D341Med (cell line): ENCODE measurements at regions not wholly inside any gene's neighbourhood (a gene's known extent, or its start where the extent isn't known, plus 50 kb on each side); places are given as distances from the start of the nearest gene placed in this dataset.

ENCODE experiments used
- DNase-seq: peaks from one replicate; pipeline ENCODE4 v3.0.0; 2012; ENCODE audit warnings: low spot score

DNA sequence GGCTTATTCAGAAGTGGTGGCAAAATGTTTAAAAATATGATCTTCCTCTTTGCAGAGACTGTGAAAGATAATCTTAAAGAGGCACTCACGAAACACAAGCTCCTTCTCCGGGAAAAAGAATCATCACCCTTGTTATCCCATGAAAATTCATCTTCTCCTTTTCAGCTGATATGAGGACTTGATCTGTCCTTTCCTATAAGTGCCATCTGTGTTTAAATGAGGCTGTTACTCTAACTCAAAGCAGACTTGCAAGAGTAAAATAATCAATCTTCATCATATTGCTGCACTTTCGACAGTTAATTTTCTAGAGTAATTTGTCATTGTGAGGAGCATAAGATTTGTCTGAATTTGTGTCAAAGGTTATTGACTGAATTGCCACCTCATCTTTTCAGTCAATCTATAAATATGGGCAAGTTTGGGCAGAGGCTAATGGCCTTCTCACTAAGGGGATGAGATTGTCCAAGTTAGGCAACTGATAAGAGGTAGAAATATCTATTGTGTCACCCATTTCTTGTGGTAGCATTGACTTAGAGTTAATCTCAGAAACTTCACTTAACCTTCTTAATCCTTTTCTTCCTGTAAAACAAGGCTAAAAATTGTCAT lies 452.9 kb downstream of the GRXCR1 start:
- no peak for DNase-seq

DNA sequence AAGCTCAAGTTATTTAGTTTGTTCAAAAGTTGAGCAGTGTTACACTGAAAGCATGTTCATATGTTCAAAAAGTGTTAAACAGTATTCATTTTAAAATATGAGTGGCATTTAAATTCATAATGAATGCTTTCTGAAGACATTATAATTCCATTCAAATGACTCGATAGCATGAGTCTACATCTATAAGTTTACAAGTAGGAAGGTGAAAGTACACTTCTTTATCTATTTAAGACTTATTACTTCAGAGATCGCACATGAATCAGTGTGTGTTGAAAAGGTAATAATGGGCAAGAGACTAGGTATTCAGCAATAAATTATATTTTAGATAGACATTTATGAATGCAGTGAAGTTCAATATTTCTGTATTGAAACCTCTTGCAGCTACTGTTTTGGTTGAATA lies 456.1 kb downstream of the GRXCR1 start:
- DNase-seq, result no peak

DNA sequence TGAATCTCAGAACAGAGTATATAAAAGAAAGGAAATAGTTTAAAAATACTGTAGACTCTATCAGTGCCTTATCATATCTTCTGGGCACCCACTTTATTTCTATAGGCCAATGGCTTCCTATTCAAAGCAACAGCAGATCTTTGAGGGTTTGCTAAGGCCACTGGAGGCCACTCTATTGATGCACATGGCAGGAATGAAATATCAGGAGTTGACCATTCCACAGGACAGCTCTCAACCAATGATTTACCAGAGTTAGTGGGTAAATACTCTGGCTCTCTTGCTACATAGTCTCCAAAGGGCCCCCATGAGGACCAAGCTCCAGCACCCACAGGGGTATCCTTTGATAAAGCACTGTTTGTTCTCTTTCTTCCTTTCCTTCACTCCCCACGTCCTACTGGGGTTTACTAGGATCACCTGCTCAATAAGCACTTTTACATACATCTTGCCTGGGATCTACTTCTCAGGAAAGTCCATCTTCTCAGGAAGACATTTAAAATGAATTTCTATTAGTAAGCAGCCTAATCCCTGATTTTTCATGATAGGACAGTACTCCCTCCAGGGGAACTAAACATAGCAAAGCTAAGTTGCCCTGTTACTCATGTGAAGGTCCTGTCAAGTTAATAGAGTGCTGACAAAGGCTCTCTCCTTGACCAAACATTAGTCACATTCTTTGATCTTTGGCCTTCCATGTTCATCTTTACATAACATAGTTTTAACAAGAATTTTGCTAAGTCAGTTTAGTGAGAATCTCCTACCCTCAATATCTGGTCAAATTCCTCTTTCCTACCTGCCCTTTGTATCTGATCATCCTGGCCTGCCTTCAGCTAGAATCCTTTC lies 459.7 kb downstream of the GRXCR1 start:
- DNase-seq, result no peak

DNA sequence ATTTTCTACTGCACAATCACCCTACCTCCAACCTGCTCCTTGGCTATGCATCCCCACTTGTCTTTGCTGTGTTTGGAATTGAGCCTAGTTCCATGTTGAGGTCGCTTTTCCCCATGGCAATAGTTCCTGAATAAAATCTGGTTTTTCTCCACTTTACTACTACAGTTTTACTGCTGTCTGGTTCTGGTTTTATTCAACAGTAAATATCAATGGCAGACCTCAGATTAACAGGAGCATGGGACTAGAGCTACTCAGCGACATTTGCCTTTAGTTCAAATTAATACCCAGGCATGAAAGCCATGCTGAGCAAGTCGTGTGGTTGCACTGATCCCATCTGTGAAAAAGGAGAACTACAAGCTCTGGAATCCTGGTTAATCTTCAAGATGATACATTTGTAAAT lies 460.3 kb downstream of the GRXCR1 start:
- DNase-seq, result no peak

DNA sequence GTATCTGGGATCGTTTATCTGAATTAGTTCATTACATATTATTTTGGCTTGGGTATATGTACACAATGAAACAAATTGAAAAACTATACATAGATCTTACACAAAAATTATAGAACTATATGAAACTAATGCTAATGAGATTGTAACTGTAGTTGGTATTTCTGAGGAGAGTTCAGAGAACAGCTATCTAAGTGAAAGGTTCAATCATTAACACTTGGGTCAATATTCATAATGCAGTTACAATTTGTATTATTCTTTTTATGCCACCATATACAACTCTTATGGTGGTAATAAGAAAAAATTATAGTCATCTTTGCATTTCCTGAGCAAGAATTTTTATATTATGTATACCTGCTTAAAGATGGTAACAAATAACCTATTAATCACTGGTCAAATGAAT lies 461.0 kb downstream of the GRXCR1 start:
- no peak for DNase-seq

DNA sequence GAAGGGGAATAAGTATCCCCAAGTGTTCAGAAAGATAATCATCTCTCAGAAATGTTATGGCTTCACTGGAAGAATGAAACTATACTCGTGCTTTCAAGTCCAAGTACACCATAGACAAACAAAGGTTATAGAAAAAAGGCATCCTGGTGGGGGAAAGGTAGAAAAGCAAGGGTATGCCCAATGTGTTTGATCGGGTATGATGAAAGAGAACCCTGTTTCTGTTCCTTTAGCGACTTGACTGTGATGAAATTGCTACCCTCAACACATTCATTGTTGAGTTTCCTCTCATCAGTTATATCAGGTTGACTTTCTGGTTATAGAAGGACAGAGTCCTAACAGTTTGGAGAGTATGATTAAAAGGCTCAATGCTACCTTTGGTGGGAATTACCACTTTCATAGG lies 464.3 kb downstream of the GRXCR1 start:
- DNase-seq, result no peak

DNA sequence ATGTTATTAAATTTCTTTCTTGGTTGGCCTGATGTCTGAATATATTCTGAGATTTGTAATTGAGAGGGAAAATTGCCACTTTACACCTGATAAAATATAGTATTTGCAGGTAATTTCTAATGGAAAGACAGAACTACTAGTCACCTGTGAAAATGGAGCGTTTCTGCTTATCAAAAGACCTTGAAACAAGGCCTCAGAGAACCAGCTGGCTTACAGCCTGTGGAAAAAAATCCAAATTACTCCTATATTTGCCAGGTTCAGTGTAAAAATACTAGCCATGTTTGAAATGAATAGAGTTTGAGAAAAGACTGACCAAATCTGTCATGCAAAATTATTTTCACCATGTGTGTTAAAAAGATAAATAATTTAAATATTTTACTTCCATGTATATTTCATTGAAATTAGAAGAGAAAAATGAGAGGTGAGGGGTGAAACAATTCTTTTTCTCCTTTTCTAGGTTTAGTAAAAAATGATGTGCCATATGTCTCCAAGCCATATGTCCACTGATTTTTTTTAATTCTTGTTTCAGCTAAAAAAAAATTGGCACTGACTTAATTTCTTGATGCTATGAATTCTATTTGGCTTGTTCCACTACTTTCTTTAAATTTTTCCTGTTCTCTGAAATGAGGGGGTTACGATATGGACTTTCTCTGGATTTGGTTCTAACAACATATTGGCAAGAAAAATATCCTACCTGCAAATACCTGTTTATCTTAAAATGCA lies 464.9 kb downstream of the GRXCR1 start:
- DNase-seq, result no peak

DNA sequence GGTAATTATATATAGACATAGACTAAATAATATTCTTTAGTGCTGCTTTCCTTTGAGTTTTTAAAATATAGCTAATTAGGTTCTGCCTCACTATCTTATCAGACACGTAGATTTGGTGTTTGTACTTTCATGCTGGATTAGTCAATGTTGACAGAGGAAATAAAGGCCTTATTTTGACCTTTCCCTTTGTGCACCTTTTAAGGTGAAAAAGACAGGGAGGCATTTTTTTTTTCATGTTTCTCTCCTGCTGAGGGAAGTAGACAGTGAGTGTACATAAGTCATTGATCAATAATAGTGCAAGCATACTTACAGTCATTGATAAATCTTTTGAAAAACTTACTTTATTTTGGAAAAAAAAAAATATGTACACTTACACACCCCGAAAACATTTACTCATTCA lies 467.8 kb downstream of the GRXCR1 start:
- no peak for DNase-seq

DNA sequence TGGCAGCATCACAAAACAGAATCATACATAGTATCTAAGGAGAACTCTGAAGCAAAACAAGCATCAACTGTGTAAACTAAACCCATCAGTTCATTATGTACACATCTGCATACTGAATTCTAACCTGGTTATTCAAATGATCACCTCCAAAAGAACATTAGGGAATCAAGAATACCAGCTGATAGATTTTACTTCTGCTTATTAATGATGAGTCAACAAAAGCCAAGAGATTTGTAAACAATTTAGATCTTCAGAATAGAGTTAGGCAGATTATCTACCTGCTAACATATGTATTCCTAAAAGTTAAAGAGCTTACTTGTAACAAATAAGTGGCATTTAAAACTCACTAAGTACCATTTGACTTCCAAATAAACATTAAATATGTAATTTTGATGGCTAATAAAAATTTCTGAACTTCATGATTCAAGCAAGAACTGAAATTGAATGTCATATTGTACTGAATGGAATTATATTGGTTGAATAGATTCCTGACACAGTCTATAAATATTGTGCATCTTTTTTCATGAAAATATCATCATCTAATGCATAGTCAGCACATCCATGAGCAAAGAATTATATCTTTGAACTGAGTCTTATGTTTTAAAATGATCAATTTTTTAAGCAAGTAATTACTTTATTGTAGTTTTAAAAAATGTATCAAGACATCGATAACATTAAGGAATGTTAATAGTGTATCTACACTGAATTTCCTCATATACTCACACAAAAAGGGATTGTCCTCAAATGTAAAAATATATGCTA lies 470.5 kb downstream of the GRXCR1 start:
- no peak for DNase-seq

DNA sequence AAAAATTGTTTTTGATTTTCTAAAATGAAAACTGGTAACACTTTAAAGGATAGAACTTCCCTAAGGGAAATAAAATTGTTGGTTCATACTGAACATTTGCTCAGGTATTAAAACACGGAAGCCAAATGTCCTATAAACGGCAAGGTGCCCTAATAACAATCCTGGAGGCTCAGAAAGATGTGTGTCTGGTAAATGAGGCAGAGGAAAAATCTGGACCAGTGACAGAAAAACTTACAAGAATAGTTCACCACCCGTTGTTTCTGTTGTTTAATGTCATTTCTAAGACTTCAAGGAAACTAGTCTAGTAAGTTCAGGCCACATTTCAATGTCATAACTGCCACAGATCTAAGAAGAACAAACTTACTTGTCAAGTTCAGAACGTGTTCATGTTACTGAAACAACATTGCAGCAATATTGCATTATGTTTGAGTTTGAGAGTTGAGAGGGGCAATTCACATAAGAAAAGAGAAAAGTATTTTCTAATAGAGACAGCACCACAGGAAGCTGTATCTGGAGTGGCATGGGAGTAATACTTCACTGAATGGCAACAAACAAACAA lies 476.6 kb downstream of the GRXCR1 start:
- no peak for DNase-seq

DNA sequence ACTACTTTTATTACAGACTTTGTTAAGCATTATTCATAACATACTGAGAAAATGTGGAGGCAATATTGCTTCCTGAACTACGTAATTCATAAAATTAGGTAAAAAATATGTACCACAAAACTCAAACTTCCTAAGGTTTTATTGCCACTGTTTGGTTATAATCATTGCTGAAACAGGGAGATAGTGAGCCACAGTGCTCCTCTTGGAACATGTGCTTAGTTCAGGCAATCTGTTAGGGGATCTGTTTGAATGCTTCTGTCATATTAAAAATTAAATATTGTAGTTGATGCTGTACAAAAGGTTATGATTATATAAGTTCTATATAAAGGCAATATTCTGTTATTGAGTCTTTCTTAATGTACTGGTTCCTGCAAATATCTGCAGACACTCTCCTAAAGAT lies 480.7 kb downstream of the GRXCR1 start:
- DNase-seq, result no peak

DNA sequence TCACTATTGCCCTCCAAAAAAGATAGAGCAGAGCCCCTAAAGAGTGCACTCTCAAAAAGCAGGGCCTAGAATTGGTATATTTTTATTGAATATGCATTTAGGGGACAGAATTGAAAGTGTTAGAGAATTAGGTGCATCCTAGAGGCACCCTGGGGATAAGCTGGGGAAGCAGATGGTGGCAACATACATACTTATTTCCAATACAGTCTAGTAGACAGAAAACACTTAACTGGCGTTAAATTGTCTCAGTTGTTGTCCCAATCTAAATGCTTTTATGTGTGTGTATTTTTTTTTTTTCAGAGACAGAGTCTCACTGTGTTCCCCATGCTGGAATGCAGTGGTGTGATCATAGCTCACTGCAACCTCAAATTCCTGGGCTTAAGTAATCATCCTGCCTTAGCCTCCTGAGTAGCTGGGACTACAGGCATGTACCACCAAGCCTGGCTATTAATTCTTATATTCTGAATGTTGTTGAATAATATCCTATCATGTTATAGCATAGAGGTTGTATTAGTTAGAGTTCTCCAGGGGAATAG lies 481.8 kb downstream of the GRXCR1 start:
- DNase-seq, result peak; percentile 26

DNA sequence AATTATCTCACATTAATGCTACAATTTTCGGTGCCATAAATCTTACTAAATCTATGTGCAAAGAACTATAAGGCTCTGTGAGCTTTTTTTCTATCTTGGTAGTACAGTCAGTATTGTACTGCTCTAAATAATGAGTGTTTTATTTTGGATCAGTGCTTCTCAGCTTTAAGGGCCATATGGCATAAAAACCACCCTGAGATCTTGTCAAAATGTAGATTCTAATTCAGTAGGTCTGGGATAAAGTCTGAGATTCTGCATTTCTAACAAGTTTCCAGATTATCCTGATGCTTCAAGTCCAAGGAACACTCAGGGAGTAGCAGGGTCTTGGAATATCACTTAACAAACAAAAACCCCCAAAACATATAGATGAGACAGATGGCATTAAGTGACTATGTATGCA lies 486.5 kb downstream of the GRXCR1 start:
- DNase-seq, result no peak

DNA sequence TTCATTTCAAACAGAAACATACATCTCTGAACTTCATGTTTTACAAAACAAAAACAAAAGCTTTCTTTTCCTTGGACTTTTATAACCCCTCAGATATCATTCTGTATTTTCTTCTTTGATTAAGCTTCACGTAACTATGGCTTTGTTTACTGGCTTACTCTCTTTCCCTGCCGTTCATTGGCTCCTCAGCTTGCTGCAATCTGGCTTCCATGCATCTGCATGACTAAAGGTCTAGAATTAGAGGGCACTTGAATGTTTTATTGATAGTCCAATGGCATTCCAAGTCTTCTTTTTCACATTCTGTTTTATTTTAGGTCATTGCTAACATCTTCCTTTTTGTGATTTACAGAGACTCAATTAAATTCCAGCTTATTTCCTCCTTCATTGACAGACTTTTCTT lies 487.6 kb downstream of the GRXCR1 start:
- no peak for DNase-seq

DNA sequence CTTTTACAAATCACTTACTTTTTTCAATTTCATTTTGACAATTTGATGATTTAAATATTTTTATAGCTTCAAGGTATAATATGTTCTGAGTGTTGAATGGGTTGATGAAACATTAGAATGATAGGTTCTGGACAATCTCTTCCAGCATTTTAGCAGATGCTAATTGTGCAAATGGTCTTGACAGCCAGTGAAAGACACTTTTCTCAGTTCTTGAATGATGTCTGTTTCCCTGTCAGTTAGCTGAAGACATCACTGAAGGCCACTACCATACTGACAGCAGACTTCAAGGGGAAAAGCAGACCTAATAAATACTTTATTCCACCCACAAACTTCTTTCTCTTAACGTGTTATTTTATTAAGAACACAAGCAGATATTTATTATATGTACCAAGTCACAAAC lies 498.6 kb downstream of the GRXCR1 start:
- DNase-seq, result no peak

DNA sequence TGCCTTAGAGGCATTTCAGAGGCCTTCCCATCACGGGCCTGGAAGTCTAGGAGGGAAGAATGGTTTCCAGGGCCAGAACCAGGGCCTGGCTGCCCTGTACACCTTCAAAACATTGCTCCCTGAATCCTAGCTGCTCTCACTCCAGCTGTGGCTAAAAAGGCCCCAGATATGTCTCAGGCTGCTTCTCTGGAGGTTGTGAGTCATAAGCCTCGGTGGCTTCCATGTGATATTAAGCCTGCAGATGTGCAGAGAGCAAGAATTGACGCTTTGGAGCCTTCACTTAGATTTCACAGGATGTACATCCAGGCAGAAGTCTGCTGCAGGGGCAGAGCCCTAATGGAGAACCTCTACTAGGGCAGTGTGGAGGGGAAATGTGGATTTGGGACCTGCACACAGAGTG lies 502.5 kb downstream of the GRXCR1 start:
- DNase-seq, result no peak

DNA sequence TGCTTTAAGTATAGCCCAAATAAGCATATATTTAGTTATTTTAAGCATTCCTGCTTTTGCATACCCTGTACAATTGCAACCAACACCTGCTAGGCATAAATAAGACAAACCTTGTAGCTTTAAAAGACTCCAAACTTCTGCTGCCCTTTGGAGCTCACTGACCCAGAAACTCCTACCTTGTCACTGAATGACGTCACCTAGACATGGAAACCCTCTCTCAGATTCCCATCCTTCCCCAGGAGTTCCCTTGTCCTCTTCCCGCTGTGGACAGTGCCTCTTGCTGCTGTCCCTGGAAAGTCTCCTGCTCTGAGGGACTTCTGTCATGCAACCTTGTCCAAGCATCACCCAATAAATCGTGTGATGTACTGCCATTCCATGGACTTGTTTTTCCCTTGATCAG lies 507.2 kb downstream of the GRXCR1 start:
- no peak for DNase-seq

DNA sequence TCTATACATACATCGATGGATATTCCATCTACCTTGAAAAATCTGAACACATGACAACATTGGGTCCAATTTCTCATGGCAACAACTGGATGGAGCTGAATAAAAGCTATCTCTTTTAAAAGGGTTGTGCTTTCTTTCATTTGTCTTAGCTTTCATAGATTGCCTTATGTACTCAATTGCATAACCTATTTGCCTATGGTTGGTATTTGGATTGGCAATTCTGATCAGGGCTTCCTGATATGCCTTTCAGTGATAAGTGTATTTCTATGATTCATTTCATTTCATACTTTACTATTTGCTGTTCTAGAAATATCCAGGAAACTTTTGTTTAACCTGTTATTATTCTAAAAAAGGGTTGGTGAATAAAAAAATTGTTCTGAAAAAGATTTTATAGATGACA lies 509.9 kb downstream of the GRXCR1 start:
- no peak for DNase-seq

DNA sequence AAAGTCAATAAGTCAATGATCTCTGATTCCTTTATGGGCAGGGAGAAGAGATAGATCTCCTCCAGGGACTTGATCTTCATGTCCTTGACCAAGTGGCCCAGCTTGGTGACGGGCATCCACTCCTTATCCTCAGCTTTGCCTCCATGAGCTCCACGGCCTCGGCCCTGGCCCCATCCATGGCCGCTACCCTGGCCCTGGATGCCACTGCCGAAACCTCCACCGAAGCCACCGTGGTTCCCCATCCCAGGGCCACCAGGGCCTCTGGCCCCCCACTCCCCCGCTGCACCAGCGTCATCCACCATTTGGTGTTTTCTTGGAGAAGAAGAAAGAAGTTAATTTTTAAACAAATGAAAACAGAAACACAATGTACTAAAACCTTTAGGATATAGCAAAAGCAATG lies 518.1 kb downstream of the GRXCR1 start:
- DNase-seq, result no peak

DNA sequence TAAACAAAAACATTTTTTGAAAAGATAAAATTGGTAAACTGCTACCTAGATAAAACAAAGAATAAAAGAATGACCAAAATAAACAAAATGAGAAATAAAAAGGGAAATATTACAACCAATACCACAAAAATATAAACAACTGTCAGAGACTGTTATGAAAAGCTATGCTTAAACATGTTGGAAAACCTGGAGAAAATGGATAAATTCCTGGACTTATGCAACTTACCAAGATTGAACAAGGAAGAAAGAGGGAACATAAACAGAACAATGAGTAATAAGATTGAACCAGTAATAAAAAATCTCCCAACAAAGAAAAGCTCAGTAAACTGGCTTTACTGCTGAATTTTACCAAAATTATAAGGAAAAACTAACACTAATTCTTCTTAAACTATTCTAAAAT lies 518.7 kb downstream of the GRXCR1 start:
- no peak for DNase-seq

DNA sequence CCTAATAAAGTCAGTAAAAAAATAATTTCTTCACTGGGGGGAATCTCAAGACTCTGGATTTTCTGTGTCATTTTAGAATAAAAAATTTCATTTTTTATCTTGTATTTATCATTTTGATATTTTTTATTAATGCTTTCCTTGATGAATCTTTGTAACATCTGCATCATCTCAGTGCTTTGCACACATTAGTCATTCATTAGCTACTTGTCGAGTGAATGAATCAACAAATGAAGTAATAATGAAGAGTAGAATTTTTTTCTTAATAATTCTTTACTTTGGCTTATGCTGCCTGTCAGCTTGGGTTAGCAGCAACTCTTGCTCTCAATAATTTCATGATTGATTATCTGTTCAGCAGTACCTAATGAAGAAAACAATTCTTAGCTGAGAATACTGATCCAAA lies 530.8 kb downstream of the GRXCR1 start:
- DNase-seq, result no peak

DNA sequence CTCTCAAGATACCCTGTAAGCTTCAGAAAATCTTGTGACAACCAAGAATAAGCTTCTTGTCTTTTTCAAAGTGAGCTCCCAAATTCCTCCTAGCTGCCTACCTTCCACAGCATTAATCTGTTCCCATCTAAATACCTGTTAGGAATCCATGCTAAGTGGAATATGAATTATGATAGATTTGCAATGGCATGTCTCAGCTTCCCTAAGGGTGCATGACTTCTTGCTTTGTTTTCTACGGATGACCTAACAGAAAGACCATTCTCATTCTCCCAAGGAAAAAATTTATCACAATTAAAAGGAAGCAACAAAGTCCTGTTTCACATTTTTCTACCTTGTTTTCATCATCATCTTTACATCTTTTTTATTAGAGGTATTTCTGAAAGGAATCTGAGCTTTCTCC lies 532.7 kb downstream of the GRXCR1 start:
- no peak for DNase-seq
